GM23338 (cell line): ENCODE measurements at regions not wholly inside any gene's neighbourhood (a gene's known extent, or its start where the extent isn't known, plus 50 kb on each side); places are given as distances from the start of the nearest gene placed in this dataset.

ENCODE experiments used
- ATAC-seq: fragments of 200-7000 bp; cut with Tn5 transposase; 3 replicates; pipeline ENCODE4 v1.9.1; 2020
- DNase-seq: peaks from one replicate; pipeline ENCODE4 v3.0.0-alpha.2; 2015; ENCODE audit warnings: low spot score
- H2AFZ ChIP-seq: fragments of 200-600 bp; sonication (generic); 2 replicates; pipeline ENCODE4 v1.8.0; 2016; ENCODE audit warnings: antibody characterized with exemption, mild to moderate bottlenecking, moderate library complexity
- H3F3A ChIP-seq: fragments of 200-600 bp; sonication (generic); replicated peaks from 2 replicates; pipeline ENCODE4 v1.8.0; 2017; ENCODE audit warnings: antibody characterized with exemption, mixed run types, low read depth
- H3K27ac ChIP-seq: fragments of 200-600 bp; sonication (generic); 2 replicates; pipeline ENCODE4 v1.6.1; 2016; ENCODE audit warnings: low read depth
- H3K27me3 ChIP-seq: fragments of 200-600 bp; sonication (generic); 2 replicates; pipeline ENCODE4 v1.8.0; 2016; ENCODE audit warnings: mild to moderate bottlenecking, mixed run types, moderate library complexity; ENCODE audit not compliant: insufficient read depth
- H3K36me3 ChIP-seq: fragments of 200-600 bp; sonication (generic); 2 replicates; pipeline ENCODE4 v1.8.0; 2016; ENCODE audit warnings: mild to moderate bottlenecking; ENCODE audit not compliant: insufficient read depth
- H3K4me1 ChIP-seq: fragments of 200-600 bp; sonication (generic); 2 replicates; pipeline ENCODE4 v1.8.0; 2016; ENCODE audit warnings: mild to moderate bottlenecking, moderate library complexity; ENCODE audit not compliant: insufficient read depth
- H3K4me2 ChIP-seq: fragments of 200-600 bp; sonication (generic); 2 replicates; pipeline ENCODE4 v1.7.1; 2017; ENCODE audit warnings: mixed run types
- H3K4me3 ChIP-seq: fragments of 200-600 bp; sonication (generic); 2 replicates; pipeline ENCODE4 v1.6.1; 2016; ENCODE audit warnings: mixed run types
- H3K79me2 ChIP-seq: fragments of 200-600 bp; sonication (generic); replicated peaks from 2 replicates; pipeline ENCODE4 v1.8.0; 2017; ENCODE audit warnings: mild to moderate bottlenecking; ENCODE audit not compliant: insufficient read depth
- H3K9me2 ChIP-seq: fragments of 200-600 bp; sonication (generic); 2 replicates; pipeline ENCODE4 v1.8.0; 2017; ENCODE audit not compliant: insufficient read depth
- H4K20me1 ChIP-seq: fragments of 200-600 bp; sonication (generic); replicated peaks from 2 replicates; pipeline ENCODE4 v1.8.0; 2017; ENCODE audit warnings: mild to moderate bottlenecking; ENCODE audit not compliant: insufficient read depth
- H3K27ac Mint-ChIP-seq: 2 replicates; pipeline ENCODE4 v1.8.0; 2020; ENCODE audit warnings: inconsistent platforms, mild to moderate bottlenecking, moderate library complexity, mixed read lengths
- H3K27me3 Mint-ChIP-seq: 3 replicates; pipeline ENCODE4 v1.8.0; 2022; ENCODE audit warnings: low read depth, mild to moderate bottlenecking, moderate library complexity, mixed read lengths, inconsistent platforms; ENCODE audit not compliant: insufficient read depth, poor library complexity
- H3K36me3 Mint-ChIP-seq: 3 replicates; pipeline ENCODE4 v1.8.0; 2021; ENCODE audit warnings: low read depth, mild to moderate bottlenecking, inconsistent platforms, moderate library complexity, mixed read lengths
- H3K4me1 Mint-ChIP-seq: 3 replicates; pipeline ENCODE4 v1.8.0; 2020; ENCODE audit warnings: mild to moderate bottlenecking, inconsistent platforms, mixed read lengths
- H3K4me3 Mint-ChIP-seq: 3 replicates; pipeline ENCODE4 v1.8.0; 2021; ENCODE audit warnings: moderate library complexity, mild to moderate bottlenecking, inconsistent platforms, mixed read lengths
- H3K9me3 Mint-ChIP-seq: 3 replicates; pipeline ENCODE4 v1.8.0; 2020; ENCODE audit warnings: moderate library complexity, mild to moderate bottlenecking, inconsistent platforms, mixed read lengths
- CREB1 ChIP-seq: fragments of 250-450 bp; sonication (Bioruptor Pico); IDR thresholded peaks from 2 replicates; pipeline ENCODE4 v1.5.0; 2020; ENCODE audit warnings: low read depth, mild to moderate bottlenecking, moderate library complexity
- EZH2phosphoT487 ChIP-seq: fragments of 200-600 bp; sonication (generic); IDR thresholded peaks from one replicate; pipeline ENCODE4 v1.8.1; 2018; ENCODE audit warnings: antibody characterized with exemption; ENCODE audit not compliant: unreplicated experiment
- JUNB ChIP-seq: IDR thresholded peaks from one replicate; pipeline ENCODE4 v1.6.1; 2016; ENCODE audit warnings: antibody characterized with exemption; ENCODE audit not compliant: unreplicated experiment
- POLR2AphosphoS5 ChIP-seq: IDR thresholded peaks from 2 replicates; pipeline ENCODE4 v1.6.1; 2016; ENCODE audit warnings: antibody characterized with exemption, low read depth
- STAT1 ChIP-seq: IDR thresholded peaks from one replicate; pipeline ENCODE4 v1.6.1; 2016; ENCODE audit warnings: antibody characterized with exemption; ENCODE audit not compliant: unreplicated experiment
- ZNF114 ChIP-seq: fragments of 250-450 bp; sonication (Bioruptor Pico); IDR thresholded peaks from 2 replicates; pipeline ENCODE4 v1.5.0; 2020; ENCODE audit warnings: mild to moderate bottlenecking, moderate library complexity
- TF ChIP-seq, protein P1 (sequence below): IDR thresholded peaks from one replicate; pipeline ENCODE4 v1.6.1; 2018; ENCODE audit warnings: antibody characterized with exemption; ENCODE audit not compliant: unreplicated experiment
- TF ChIP-seq, protein P2 (sequence below): IDR thresholded peaks from 2 replicates; pipeline ENCODE4 v1.6.1; 2016; ENCODE audit warnings: antibody characterized with exemption

DNA sequence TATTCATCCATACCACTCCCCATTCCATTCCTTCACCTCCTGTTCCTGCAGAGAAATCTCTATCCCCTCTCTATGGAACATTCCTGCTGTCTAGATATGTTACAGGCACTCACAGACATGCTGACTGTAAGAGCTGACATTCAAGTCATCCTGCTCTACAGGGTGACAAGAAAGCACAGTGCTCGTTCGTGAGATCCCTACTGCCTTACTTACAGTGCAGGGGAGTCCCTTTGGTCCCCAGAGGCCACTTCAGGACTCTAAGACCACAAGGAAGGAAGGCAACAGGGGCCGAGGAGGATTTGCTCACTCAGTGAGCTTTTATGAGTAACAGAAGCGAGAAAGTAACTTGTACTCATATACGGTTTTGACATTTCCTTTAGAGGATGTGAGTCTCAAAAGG lies 110.5 kb downstream of the GAS1 start (continued):
- TF ChIP-seq, protein P1, sequence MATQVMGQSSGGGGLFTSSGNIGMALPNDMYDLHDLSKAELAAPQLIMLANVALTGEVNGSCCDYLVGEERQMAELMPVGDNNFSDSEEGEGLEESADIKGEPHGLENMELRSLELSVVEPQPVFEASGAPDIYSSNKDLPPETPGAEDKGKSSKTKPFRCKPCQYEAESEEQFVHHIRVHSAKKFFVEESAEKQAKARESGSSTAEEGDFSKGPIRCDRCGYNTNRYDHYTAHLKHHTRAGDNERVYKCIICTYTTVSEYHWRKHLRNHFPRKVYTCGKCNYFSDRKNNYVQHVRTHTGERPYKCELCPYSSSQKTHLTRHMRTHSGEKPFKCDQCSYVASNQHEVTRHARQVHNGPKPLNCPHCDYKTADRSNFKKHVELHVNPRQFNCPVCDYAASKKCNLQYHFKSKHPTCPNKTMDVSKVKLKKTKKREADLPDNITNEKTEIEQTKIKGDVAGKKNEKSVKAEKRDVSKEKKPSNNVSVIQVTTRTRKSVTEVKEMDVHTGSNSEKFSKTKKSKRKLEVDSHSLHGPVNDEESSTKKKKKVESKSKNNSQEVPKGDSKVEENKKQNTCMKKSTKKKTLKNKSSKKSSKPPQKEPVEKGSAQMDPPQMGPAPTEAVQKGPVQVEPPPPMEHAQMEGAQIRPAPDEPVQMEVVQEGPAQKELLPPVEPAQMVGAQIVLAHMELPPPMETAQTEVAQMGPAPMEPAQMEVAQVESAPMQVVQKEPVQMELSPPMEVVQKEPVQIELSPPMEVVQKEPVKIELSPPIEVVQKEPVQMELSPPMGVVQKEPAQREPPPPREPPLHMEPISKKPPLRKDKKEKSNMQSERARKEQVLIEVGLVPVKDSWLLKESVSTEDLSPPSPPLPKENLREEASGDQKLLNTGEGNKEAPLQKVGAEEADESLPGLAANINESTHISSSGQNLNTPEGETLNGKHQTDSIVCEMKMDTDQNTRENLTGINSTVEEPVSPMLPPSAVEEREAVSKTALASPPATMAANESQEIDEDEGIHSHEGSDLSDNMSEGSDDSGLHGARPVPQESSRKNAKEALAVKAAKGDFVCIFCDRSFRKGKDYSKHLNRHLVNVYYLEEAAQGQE = no peak
- no peak for TF ChIP-seq JUNB
- TF ChIP-seq EZH2phosphoT487 = no peak
- no peak for TF ChIP-seq STAT1

DNA sequence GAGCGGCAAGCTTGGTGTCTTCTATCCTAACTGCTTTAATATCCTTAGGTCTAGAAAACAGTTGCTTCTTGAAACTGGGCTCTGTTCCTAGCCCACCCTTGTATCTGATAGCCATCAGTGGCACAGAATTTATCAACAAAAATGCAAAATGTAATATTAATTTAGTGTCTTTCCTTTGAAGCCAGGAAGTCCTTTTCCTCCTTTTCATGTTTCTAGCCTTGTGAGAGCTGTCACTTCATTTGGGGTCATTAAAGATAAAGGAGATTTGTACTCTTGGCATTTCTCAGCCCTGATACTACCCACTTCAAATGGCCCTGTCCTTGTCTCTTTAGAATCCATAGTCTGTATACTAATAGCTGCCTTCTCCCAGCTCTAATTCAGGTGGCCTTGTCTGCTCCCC lies 111.0 kb downstream of the GAS1 start:
- Histone ChIP-seq H3K27ac (no peak overlapping the region), H3K4me2 (no peak overlapping the region), H3K36me3 (no peaks in the 10 kb centered on the region), H3K79me2 (no peaks in the 10 kb centered on the region), H3K27me3 (no peaks in the 10 kb centered on the region), H2AFZ (no peak overlapping the region), H4K20me1 (no peaks in the 10 kb centered on the region), H3K4me3 (no peak overlapping the region), H3F3A (no peaks in the 10 kb centered on the region), H3K4me1 (no peaks in the 10 kb centered on the region), H3K9me2 (no peaks in the 10 kb centered on the region)
- Mint-ChIP-seq H3K4me3 (no peak overlapping the region), H3K27me3 (no peaks in the 10 kb centered on the region), H3K27ac (no peak overlapping the region), H3K9me3 (no peaks in the 10 kb centered on the region), H3K4me1 (peaks cover 4% of the 10 kb centered on the region; the same call in 1 of the 3 replicates), H3K36me3 (no peaks in the 10 kb centered on the region)
- no peak for TF ChIP-seq ZNF114 (CRISPR knock-in tag)
- ATAC-seq (no peak), DNase-seq (no peak)

DNA sequence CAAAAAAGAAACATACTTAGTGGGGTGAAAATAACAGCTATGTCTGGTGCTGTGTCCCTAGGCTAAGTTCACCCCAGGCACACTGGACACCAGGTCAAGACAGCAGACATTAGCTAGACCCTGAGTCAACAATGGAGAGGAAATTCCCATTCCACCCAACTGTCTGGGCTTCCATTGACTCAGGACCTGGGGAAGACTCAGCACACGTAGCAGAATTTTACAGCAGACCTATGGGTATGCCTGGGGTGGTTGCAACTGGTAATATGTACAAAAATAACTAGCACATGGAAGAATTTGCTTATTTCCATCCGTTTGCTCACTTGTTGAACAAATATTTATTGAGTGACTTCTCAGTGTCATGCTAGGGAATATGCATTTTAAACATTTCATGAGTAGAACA lies 117.0 kb downstream of the GAS1 start:
- no peak for ATAC-seq

More for the DNA sequence above, 117.0 kb downstream of the GAS1 start:
- TF ChIP-seq, protein P1 = no peak
- TF ChIP-seq POLR2AphosphoS5 (no peak), CREB1 (CRISPR knock-in tag) (no peak), ZNF114 (CRISPR knock-in tag) (no peak)
- TF ChIP-seq, protein P2, sequence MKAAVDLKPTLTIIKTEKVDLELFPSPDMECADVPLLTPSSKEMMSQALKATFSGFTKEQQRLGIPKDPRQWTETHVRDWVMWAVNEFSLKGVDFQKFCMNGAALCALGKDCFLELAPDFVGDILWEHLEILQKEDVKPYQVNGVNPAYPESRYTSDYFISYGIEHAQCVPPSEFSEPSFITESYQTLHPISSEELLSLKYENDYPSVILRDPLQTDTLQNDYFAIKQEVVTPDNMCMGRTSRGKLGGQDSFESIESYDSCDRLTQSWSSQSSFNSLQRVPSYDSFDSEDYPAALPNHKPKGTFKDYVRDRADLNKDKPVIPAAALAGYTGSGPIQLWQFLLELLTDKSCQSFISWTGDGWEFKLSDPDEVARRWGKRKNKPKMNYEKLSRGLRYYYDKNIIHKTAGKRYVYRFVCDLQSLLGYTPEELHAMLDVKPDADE = no peak
- 0 out of 2 replicates have a peak overlapping the region, but pooled peaks have one; percentile 69 for H2AFZ ChIP-seq
- H3F3A ChIP-seq = no peaks in the 10 kb centered on the region
- H3K4me3 Mint-ChIP-seq = no peak overlapping the region
- no peaks in the 10 kb centered on the region for H3K27me3 Mint-ChIP-seq
- no peak overlapping the region for H3K4me3 ChIP-seq
- H3K4me1 ChIP-seq = peaks cover 22% of the 10 kb centered on the region
- H3K36me3 Mint-ChIP-seq = no peaks in the 10 kb centered on the region
- H3K79me2 ChIP-seq = no peaks in the 10 kb centered on the region
- no peaks in the 10 kb centered on the region for H4K20me1 ChIP-seq
- H3K36me3 ChIP-seq = no peaks in the 10 kb centered on the region
- no peak for DNase-seq
- no peak overlapping the region for H3K4me2 ChIP-seq
- no peak overlapping the region for H3K27ac ChIP-seq
- no peak overlapping the region for H3K27ac Mint-ChIP-seq
- no peaks in the 10 kb centered on the region for H3K27me3 ChIP-seq
- H3K9me2 ChIP-seq = no peaks in the 10 kb centered on the region
- H3K9me3 Mint-ChIP-seq = 0 out of 3 replicates have a peak, but pooled peaks cover 3% of the 10 kb centered on the region
- peaks cover 19% of the 10 kb centered on the region for H3K4me1 Mint-ChIP-seq
